ENCODE measurements at regions not wholly inside any gene's neighbourhood (a gene's known extent, or its start where the extent isn't known, plus 50 kb on each side); places are given as distances from the start of the nearest gene placed in this dataset.

DNA sequence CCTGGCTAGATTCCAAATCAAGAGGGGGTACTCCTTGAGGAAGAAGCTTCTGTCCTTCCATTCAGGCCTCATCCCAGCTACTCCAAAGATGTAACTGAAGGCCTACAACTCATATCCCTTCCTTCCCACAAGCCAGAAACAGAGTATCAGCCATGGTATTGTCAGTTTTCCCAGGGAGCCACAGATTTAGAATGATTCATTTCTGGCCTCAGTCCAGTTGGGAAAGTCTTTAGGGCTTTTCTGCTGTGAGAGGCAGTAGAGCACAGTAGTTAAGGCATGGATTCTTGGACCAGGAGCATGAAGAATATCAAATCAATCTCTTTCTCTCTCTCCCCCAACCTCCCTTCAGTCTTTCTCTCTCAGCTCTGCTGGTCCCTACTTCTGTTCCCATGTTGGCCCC is 505.0 kb downstream of the BCOR start:
- no peak for TF ChIP-seq POLR2A (IDR thresholded peaks at IDR 0.05)
- TF ChIP-seq, protein P1, sequence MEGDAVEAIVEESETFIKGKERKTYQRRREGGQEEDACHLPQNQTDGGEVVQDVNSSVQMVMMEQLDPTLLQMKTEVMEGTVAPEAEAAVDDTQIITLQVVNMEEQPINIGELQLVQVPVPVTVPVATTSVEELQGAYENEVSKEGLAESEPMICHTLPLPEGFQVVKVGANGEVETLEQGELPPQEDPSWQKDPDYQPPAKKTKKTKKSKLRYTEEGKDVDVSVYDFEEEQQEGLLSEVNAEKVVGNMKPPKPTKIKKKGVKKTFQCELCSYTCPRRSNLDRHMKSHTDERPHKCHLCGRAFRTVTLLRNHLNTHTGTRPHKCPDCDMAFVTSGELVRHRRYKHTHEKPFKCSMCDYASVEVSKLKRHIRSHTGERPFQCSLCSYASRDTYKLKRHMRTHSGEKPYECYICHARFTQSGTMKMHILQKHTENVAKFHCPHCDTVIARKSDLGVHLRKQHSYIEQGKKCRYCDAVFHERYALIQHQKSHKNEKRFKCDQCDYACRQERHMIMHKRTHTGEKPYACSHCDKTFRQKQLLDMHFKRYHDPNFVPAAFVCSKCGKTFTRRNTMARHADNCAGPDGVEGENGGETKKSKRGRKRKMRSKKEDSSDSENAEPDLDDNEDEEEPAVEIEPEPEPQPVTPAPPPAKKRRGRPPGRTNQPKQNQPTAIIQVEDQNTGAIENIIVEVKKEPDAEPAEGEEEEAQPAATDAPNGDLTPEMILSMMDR (IDR thresholded peaks at IDR 0.05): no peak
- no peak for TF ChIP-seq POLR2AphosphoS5 (IDR thresholded peaks at IDR 0.05)
